ENCODE measurements at regions not wholly inside any gene's neighbourhood (a gene's known extent, or its start where the extent isn't known, plus 50 kb on each side); places are given as distances from the start of the nearest gene placed in this dataset.

DNA sequence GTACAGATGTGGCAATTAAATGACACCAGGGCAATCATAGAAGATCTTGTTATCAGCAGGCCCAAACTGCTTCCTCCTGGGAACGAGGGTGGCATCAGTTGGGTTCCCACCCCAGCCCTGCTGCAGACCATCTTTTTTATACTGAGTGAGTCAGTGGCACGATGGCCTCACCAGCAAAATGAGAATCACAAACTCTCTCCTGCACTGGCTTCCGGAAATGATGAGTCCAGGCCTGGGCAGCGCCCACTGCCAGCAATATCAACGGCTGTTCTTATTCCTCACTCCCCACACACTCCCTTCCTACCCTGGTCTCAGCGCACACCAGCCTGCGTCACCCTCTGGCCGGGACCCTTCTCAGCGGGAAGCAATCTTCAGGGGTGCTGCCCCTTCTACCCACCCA, 340.3 kb downstream of the FOXL1 start:
- TF ChIP-seq SIN3A (IDR thresholded peaks at IDR 0.05; ENCODE audit: borderline replicate concordance, insufficient read depth, low read length) = no peak
- TF ChIP-seq POLR2AphosphoS5 (IDR thresholded peaks at IDR 0.05; ENCODE audit: low read depth, low read length) = no peak
- TF ChIP-seq REST (IDR thresholded peaks at IDR 0.05; ENCODE audit: insufficient read depth in 1 of 2, low read depth in 2 of 2, low read length in 2 of 2) = no peak
- no peak for TF ChIP-seq FOXP2 (optimal IDR thresholded peaks at IDR 0.05; ENCODE audit: borderline replicate concordance, extremely low read depth, extremely low read length, insufficient read depth)
- no peak for TF ChIP-seq TAF1 (IDR thresholded peaks at IDR 0.05; ENCODE audit: borderline replicate concordance, insufficient read depth, low read length)

DNA sequence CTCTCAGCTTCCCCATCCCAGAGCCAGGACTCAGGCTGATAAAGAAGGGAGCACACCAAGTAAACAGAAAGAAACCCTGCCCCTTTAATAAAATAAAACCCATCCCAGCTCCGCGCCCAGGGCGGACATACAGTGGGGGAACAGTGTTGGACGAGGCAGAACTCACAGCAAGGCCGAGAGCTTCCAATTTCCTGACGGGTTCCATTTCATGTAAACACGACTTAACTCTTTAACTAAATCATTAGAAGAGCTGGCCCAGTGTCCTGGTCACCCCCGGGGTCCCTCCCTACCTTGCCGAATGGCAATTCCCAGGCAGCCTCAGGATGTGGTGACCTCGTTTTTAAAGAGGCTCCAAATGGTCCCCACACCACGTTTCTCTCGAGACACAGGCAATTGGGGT, 340.7 kb downstream of the FOXL1 start:
- TF ChIP-seq POLR2AphosphoS5 (IDR thresholded peaks at IDR 0.05; ENCODE audit: low read depth, low read length) (no peak), TAF1 (IDR thresholded peaks at IDR 0.05; ENCODE audit: borderline replicate concordance, insufficient read depth, low read length) (no peak)

DNA sequence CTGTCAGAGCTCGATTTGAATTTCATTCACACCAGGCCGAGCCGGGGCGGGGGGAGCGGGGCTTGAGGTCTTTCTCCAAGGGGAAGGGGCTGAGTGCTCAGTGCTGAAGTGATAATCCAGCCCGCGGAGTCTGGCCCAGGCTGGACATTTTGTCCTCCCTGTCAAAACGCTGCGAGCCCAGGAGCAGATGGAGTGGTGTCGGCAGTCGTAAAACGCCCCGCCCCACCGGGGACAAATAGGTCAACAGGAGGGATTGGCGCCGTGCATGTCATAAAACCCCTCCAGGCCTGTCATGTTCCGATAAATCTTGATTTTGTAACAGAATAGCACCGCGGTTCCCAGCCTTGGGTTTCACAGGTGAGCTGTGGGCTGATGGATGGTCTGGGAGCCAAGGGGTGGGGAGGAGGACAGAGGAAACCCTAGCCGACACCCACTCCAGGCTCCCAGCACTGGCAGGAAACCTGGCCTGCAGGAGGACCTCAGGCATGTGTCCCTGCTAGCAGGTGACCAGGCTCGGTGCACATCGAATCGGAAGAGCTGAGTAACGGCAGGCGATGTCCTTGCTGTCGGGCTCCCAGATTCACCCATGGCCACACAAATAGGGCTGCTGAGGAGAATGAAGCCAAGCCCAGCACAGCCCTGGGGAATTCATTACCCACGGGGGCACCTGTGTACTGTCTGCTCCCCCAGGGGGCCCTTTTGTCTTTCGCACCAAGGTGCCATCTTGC, 341.4 kb downstream of the FOXL1 start:
- TF ChIP-seq TAF1 (IDR thresholded peaks at IDR 0.05; ENCODE audit: borderline replicate concordance, insufficient read depth, low read length) = no peak
- TF ChIP-seq POLR2AphosphoS5 (IDR thresholded peaks at IDR 0.05; ENCODE audit: low read depth, low read length) = no peak

GRCh38 chr16:86921289-86921688, 342.9 kb downstream of the FOXL1 start:
- TF ChIP-seq REST (IDR thresholded peaks at IDR 0.05; ENCODE audit: insufficient read depth in 1 of 2, low read depth in 2 of 2, low read length in 2 of 2) (no peak), POLR2AphosphoS5 (IDR thresholded peaks at IDR 0.05; ENCODE audit: low read depth, low read length) (no peak), TAF1 (IDR thresholded peaks at IDR 0.05; ENCODE audit: borderline replicate concordance, insufficient read depth, low read length) (no peak), SIN3A (IDR thresholded peaks at IDR 0.05; ENCODE audit: borderline replicate concordance, insufficient read depth, low read length) (no peak), FOXP2 (optimal IDR thresholded peaks at IDR 0.05; ENCODE audit: borderline replicate concordance, extremely low read depth, extremely low read length, insufficient read depth) (no peak)

DNA sequence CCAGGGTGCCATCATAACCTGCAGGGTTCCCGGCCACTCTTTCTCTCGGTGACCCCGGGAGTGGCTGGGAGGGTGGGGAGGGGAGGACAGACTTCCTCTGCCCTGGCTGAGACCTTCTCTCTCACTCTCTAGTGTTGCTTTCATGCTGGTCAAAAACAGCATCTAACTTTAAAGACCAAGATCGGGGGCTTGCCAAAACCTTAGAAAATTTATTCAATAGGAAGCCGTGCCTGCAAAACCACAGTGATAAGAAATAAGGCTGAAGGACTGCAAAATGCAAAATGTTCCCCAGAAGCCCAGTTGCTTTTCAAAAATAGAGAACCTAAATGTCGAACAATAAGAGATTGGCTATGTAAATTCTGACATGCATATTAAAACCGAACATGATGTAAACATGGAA, 344.0 kb downstream of the FOXL1 start:
- no peak for TF ChIP-seq POLR2AphosphoS5 (IDR thresholded peaks at IDR 0.05; ENCODE audit: low read depth, low read length)
- no peak for TF ChIP-seq TAF1 (IDR thresholded peaks at IDR 0.05; ENCODE audit: borderline replicate concordance, insufficient read depth, low read length)
- TF ChIP-seq REST (IDR thresholded peaks at IDR 0.05; ENCODE audit: insufficient read depth in 1 of 2, low read depth in 2 of 2, low read length in 2 of 2) = no peak
- no peak for TF ChIP-seq FOXP2 (optimal IDR thresholded peaks at IDR 0.05; ENCODE audit: borderline replicate concordance, extremely low read depth, extremely low read length, insufficient read depth)
- no peak for TF ChIP-seq SIN3A (IDR thresholded peaks at IDR 0.05; ENCODE audit: borderline replicate concordance, insufficient read depth, low read length)

DNA sequence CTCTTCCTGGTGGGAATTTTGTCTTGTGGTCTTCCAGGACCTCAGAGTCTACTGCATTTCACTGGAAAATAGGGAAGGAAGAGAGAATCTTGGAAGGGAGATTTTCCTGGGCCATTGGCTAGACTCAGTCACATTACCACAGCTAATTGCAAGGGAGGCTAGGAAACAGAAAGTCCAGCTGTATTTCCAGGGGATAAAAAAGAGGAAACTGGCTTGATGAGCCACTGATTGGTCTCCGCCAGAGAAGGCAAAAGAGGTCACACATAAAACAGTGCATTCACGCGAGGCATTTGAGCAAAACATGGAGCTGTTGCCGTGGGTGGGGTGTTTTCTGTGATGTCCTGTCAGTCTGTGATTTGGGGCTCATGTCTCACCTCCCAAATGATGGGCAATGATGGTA, 345.3 kb downstream of the FOXL1 start:
- no peak for TF ChIP-seq TAF1 (IDR thresholded peaks at IDR 0.05; ENCODE audit: borderline replicate concordance, insufficient read depth, low read length)
- no peak for TF ChIP-seq FOXP2 (optimal IDR thresholded peaks at IDR 0.05; ENCODE audit: borderline replicate concordance, extremely low read depth, extremely low read length, insufficient read depth)
- TF ChIP-seq SIN3A (IDR thresholded peaks at IDR 0.05; ENCODE audit: borderline replicate concordance, insufficient read depth, low read length) = no peak
- TF ChIP-seq REST (IDR thresholded peaks at IDR 0.05; ENCODE audit: insufficient read depth in 1 of 2, low read depth in 2 of 2, low read length in 2 of 2) = no peak
- no peak for TF ChIP-seq POLR2AphosphoS5 (IDR thresholded peaks at IDR 0.05; ENCODE audit: low read depth, low read length)
